D721Med (cell line): ENCODE measurements at regions not wholly inside any gene's neighbourhood (a gene's known extent, or its start where the extent isn't known, plus 50 kb on each side); places are given as distances from the start of the nearest gene placed in this dataset.

Experiments
- DNase-seq: peaks from one replicate; pipeline ENCODE4 v3.0.0; 2011; ENCODE audit warnings: low spot score; ENCODE audit not compliant: insufficient read length
- FAIRE-seq: peaks from 2 replicates; lab custom pipeline; 2011; peaks lifted over from hg19 to GRCh38; lab: Jason Lieb, UNC
- TF ChIP-seq, protein P1 (sequence below): IDR thresholded peaks from 2 replicates; pipeline ENCODE4 v1.5.1; 2012; ENCODE audit warnings: mild to moderate bottlenecking, control low read depth; ENCODE audit not compliant: insufficient read depth; ENCODE audit errors: missing control alignments

DNA sequence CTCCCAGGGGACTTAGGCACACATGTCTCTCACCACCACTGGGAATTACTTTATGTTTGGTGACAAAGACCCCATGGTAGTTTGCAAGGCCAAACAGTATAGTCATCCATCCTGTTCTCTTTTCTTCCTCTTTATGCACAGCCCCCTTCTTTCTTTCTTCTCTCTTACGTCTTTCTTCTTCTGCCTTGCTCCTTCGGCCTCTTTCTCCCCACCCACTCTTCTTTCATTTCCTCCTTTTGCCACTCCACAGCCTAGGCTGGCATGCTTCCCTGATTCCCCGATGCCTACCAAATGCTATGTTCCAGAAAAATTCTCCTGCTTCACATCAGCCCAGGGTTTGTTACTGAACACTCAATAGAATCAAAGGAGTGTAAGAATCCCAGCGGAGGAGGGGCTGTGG lies 62.4 kb upstream of the MKLN1 start:
- TF ChIP-seq, protein P1, sequence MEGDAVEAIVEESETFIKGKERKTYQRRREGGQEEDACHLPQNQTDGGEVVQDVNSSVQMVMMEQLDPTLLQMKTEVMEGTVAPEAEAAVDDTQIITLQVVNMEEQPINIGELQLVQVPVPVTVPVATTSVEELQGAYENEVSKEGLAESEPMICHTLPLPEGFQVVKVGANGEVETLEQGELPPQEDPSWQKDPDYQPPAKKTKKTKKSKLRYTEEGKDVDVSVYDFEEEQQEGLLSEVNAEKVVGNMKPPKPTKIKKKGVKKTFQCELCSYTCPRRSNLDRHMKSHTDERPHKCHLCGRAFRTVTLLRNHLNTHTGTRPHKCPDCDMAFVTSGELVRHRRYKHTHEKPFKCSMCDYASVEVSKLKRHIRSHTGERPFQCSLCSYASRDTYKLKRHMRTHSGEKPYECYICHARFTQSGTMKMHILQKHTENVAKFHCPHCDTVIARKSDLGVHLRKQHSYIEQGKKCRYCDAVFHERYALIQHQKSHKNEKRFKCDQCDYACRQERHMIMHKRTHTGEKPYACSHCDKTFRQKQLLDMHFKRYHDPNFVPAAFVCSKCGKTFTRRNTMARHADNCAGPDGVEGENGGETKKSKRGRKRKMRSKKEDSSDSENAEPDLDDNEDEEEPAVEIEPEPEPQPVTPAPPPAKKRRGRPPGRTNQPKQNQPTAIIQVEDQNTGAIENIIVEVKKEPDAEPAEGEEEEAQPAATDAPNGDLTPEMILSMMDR, result no peak
- no peak for FAIRE-seq
- no peak for DNase-seq

DNA sequence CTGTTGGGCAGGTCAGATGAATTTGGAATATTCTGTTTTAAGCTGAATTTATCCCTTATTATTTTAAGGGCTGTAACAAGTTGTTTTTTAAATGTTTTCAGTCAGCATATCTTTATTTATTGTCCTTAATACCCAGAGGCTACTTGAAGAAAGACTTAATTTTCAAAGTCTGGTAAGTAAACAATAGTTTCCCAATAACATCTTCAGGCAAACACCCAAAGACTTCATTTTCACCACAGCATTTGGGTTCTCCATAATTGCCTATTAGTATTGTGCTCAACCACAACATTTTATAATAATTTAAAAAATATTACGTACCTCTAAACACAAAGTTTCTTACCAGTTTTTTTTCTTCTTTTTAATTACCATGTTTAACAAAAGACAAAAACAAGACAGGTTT lies 60.0 kb upstream of the MKLN1 start:
- FAIRE-seq, result no peak
- TF ChIP-seq, protein P1, result no peak
- no peak for DNase-seq

DNA sequence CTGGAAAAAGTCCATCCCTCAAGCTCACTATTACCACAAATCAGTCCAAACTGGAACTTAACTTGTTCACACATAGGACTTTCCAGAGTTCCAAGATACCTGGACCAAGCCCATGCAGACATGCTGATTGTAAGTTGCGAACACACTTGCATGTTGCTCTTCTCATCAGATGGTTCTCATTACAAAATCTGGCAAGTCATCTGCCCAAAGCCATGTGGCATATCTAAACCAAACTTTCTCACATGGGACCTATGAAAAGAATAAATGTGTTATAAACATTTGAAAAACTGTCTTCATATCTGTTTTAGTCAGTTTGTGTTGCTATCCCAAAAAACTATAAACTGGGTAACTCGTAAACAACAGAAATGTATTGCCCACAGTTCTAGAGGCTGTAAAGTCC lies 58.8 kb upstream of the MKLN1 start:
- FAIRE-seq, result no peak
- TF ChIP-seq, protein P1, result no peak
- no peak for DNase-seq

DNA sequence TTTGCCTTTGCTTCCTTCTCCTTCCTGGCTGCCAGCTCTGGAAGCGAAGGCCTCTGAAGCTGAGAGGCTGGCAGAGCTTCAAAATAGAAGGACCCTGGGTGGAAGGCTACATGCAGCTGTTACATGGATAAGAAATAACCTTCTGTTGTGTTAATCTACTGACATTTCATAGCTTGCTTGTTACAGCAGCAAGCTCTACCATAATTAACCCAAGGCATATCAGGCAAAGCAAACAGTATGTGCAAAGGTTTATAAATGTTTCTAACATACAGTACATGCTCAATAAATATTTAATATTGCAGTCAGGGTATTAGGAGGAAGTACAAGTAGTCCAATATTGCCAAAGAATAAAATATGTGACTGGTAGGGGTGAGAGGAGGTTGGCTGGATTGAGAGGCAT lies 55.6 kb upstream of the MKLN1 start:
- DNase-seq, result no peak
- no peak for FAIRE-seq
- TF ChIP-seq, protein P1, result no peak

DNA sequence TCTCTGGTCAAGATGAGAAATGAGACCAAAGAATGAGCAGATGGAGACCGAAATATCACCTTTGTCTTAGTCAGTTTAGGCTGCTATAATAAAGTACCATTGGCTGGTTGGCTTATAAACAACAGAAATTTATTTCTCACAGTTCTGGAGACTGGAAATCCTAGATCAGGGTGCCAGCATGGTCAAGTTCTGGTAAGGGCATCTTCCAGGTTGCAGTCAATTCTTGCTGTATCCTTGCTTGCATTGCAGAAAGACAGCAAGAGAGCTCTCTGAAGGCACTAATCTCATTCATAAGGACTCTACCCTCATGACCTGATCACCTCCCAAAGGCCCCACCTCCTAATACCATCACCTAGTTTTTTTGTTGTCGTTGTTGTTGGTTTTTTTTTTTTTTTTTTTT lies 52.7 kb upstream of the MKLN1 start:
- TF ChIP-seq, protein P1, result no peak
- DNase-seq (no peak), FAIRE-seq (no peak)

DNA sequence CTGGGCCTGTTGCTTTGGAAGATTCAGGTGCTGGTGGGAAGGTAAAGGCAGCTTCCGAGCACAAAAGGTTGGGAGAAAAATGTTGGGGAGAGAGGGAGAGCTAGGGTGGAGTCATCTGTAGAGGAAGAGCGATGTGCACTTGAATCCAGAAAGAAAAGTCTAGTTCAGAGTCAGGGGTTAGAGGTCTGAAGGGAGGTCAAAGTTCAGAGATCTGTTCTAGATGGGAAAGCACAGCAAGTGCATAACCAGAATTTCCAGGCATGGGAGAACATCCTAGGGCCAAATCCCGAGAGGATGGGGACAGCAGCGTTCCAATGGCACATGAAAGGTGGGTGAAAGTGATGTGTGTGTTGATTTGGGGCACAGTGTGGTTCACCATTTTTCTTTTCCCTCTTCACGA lies 51.5 kb upstream of the MKLN1 start:
- DNase-seq (no peak), FAIRE-seq (no peak)
- TF ChIP-seq, protein P1, result no peak

DNA sequence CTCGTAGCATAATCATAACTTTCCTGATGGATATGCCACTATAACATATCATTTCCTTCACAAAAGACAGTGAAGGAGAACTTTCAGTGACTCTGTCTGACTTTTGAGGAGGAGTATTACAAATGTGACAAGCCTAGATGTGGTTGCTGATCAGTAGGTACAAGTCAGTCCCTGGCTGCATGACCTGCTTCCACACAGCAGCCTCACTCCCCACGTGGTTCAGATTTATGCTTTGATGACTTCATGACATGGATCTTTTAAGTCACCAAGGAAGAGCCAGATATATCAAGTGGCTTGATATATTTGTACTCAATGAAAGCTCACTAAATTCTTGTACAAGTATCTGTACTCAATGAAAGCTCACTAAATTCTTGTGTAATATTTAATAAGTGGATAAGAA lies 50.9 kb upstream of the MKLN1 start:
- TF ChIP-seq, protein P1, result no peak
- no peak for DNase-seq
- no peak for FAIRE-seq
